HG02870 (cell line): ENCODE measurements at regions not wholly inside any gene's neighbourhood (a gene's known extent, or its start where the extent isn't known, plus 50 kb on each side); places are given as distances from the start of the nearest gene placed in this dataset.
"Not testable (repeated sequence)": the region's sequence is repeated elsewhere in the genome, so short reads cannot be mapped to it uniquely, and the experiment has no call there.

Experiments used
- ATAC-seq: cut with Tn5 transposase; IDR thresholded peaks from one replicate; pipeline ENCODE4 v1.9.1; 2021; ENCODE audit warnings: mild to moderate bottlenecking, moderate library complexity; ENCODE audit not compliant: unreplicated experiment

- no peak for ATAC-seq
Observed at GRCh38 chr3:176247191-176247590, 950.1 kb downstream of the TBL1XR1 start.

DNA sequence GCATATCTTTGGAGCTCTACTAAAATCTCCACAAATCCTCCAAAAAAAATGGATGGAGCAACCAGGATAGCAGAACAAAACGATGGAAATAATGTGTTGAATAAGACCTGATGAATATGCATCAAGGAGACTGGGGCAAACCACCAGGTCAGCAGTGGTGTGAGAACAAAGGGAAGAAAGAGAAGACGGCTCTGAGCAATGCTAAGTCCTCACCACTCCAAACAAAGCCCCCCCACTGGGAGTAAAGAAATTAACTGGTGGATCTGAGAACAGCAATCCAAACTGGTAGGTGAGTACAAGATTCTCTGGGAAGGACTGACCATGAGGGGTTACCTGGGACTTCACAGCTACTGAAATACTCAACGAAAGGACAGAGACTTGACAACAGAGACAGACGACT is 977.3 kb downstream of the TBL1XR1 start:
- no peak for ATAC-seq

DNA sequence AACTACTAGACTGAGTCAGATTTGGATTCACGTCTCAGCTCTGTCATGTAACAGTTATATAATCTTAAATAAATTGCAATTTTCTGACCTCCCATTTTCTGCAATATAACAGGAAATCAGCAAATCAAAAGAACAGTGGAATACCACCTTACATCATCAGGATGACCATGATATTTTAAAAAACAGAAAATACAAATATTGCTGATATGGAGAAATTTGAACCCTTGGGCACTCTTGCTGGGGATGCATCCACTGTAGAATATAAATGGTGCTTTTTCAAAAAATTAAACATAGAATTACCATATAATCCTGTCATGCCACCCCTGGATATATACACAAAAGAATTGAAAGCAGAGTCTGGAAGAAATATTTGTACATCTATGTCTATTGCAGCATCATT is 982.5 kb downstream of the TBL1XR1 start:
- ATAC-seq: no peak

DNA sequence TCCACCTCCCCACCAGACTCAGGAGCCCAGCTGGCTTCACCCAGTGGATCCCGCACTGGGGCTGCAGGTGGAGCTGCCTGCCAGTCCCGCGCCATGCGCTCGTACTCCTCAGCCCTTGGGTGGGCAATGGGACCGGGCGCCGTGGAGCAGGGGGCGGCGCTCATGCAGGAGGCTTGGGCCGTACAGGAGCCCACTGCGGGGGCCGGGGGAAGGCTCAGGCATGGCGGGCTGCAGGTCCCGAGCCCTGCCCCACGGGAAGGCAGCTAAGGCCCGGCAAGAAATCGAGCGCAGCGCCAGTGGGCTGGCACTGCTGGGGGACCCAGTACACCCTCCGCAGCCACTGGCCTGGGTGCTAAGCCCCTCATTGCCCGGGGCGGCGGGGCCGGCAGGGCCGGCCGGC is 984.0 kb downstream of the TBL1XR1 start:
- ATAC-seq: not testable (repeated sequence)

DNA sequence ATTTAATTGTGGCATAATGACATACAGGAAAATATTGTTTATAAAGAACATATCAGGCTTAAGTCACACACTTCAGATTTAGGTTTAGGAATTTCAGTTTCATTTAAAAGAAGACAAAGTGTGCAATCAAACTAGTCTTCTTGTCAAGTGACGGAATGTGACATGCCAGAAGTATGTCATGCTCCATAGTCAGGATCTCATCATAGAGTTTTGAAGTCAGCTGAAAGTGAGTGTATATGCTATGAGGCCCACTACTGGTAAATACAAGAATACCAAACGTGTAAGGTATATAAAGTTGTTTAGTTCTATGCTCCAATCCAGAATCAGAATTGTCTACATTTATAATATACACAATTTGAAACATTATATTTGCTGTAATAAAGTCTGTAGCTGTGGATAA is 988.4 kb downstream of the TBL1XR1 start:
- ATAC-seq: no peak

- no peak for ATAC-seq
Observed at GRCh38 chr3:176208283-176208682, 989.0 kb downstream of the TBL1XR1 start.

GRCh38 chr3:176206809-176207208 is 990.5 kb downstream of the TBL1XR1 start:
- no peak for ATAC-seq

- ATAC-seq: no peak
Observed at GRCh38 chr3:176202652-176203051, 994.6 kb downstream of the TBL1XR1 start.

DNA sequence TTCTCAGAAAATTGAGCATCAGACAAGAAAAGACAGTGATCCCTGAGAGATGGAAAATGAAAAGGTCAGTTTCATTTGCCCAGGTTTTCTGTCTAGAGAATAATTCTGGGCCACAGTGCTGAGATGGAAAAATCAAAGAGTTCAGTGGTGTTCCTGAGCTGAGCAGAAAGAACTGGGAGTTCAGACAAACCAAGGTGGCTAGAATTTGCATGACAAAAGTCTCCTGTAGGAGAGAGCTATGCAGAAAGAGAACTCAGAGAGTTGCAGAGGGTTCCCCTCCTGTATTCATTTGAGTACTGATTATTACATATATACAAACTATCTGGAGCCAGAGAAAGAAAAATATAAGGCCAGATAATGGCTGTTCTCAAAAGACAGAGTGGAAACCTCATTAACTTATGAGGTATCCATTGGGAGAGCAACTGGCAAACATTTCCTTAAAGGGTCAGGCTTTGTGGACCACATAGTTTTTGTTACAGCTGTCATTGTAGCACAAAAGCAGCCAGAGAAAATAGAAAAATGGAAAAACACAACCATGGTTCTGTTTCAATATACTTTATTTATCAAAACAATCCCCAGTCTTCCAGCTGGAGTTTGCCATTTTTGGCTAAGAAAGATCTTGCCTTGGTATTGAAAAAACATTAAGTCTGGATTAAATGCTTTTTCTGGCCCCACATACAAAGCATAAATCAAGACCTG is 1004.1 kb downstream of the TBL1XR1 start:
- no peak for ATAC-seq

- no peak for ATAC-seq
Observed at GRCh38 chr3:176190755-176191154, 1006.5 kb downstream of the TBL1XR1 start.

- ATAC-seq: no peak
Observed at GRCh38 chr3:176183181-176183580, 1014.1 kb downstream of the TBL1XR1 start.

GRCh38 chr3:176174060-176174459 is 1023.2 kb downstream of the TBL1XR1 start:
- no peak for ATAC-seq

DNA sequence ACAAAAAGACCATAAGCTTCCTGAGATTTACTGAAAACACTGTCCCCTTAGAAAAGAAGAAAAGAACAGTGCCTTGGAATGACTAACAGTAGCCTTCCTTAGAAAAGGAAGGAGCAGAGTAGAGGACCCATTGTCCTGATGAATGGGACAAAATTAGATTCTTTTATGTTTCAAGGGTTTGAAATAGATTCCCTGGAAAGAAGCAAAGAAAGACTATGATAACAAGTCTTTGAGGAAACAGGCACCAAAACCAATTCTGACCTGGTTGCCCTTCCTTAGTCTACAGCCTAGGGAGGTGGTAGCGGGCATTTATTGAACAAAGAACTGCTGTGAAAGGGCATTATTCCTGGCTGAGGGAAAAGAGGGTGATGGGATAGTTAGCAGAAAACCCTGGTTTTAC is 1024.8 kb downstream of the TBL1XR1 start:
- ATAC-seq: no peak

DNA sequence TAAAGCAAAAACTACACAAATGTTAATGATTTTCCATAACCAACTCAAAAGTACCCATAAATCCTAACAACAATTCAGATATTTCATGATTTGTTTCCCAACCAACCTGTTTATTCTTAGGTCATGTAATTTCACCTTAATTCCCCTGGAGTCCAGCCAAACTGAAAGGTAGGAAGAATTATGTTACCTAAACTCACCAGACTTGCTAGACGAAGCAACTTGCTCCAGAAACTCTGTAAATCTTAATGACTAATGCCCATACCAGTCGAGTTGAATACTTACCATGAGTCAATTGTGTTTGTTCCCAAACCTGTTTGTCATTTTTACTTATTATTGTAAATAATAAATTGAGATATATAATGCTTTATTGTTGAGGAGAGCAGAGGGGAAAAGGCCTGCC is 1030.0 kb downstream of the TBL1XR1 start:
- ATAC-seq: no peak

GRCh38 chr3:176160997-176161396 is 1036.3 kb downstream of the TBL1XR1 start:
- no peak for ATAC-seq

DNA sequence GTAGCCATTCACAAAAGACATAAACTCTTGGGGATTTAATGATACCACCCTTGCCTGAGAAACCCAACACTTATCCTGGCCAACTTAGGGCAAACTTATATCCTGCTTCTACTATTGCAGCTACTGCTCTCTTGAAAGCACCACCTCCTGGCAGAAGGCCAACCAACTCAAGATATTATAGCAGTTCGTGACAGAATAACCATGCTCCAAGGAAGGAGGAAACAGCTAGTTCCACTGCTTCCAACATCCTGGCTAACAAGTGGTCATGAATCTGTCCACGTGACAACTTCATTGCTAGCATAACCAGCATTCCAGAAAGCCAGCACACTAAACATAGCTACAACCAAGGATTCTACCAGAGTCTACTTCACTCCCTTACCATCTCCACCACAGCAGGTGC is 1037.5 kb downstream of the TBL1XR1 start:
- no peak for ATAC-seq

GRCh38 chr3:176155012-176155411 is 1042.3 kb downstream of the TBL1XR1 start:
- ATAC-seq: no peak

GRCh38 chr3:176149567-176149966 is 1047.7 kb downstream of the TBL1XR1 start:
- no peak for ATAC-seq

- no peak for ATAC-seq
Observed at GRCh38 chr3:176147251-176147650, 1050.0 kb downstream of the TBL1XR1 start.

DNA sequence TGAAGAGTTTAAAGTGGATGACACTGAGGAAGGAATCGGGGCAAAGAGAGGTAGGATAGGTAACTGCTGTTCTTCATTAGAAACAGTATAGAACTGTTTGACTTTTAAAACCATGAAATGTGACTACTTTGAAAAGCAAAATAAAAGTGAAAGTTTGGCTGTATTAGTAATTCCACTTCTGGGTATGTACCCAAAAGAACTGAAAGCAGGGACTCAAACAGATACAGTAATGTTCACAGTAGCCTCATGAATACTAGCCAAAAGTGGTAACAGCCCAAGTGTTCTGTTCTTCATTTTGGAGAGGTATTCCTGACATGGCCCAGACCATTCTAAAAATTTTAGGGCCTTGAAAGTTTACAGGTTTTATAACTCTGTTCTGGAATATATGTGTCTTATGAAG is 1055.4 kb downstream of the TBL1XR1 start:
- no peak for ATAC-seq

DNA sequence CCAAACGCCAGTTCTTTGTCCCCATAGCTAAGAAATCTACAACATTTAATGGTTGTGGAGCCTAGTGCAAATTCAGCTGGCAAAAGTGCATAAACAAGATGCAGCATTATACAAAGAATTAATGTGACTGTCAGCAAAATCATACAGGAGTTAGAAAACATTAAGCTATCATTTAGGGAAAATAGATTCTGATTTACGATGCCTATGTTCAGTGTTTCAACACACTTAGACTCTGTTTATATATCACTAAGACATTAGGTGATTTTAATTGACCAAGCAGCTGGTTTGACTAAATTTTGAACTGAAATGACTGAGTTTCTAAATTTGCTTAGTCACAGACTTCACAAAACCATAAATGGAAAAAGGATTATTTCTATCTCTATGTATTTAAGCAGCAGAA is 1076.8 kb downstream of the TBL1XR1 start:
- no peak for ATAC-seq

DNA sequence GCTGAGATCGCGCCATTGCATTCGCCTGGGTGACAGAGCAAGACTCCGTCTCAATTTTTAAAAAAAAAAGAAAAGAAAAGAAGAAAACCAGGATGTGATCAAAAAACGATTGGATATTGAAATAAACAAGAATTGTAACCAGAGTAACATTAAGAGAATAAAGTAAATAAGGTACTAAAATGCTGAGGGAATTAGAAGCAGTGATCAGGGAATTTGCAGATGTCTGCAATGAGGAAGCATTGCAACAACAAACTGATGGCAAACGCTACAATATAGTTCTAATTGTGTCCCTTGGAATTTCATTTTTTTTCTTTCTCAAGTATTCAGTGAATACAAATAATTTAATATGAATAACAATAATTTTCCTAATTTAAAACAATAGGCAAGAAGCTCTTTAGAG is 1077.5 kb downstream of the TBL1XR1 start:
- no peak for ATAC-seq

GRCh38 chr3:176106380-176106779 is 1090.9 kb downstream of the TBL1XR1 start:
- ATAC-seq: no peak
